MM.1S (cell line): ENCODE measurements at regions not wholly inside any gene's neighbourhood (a gene's known extent, or its start where the extent isn't known, plus 50 kb on each side); places are given as distances from the start of the nearest gene placed in this dataset.

ENCODE experiments used
- DNase-seq: peaks from one replicate; pipeline ENCODE4 v3.0.0-alpha.2; 2015
- H2AFZ ChIP-seq: fragments of 300-600 bp; sonication (generic); 2 replicates; pipeline ENCODE4 v1.6.0; 2016; ENCODE audit warnings: antibody characterized with exemption, low read length
- H3F3A ChIP-seq: fragments of 300-600 bp; sonication (generic); 2 replicates; pipeline ENCODE4 v1.6.1; 2016; ENCODE audit warnings: mild to moderate bottlenecking, antibody characterized with exemption, low read length, moderate library complexity, mixed read lengths; ENCODE audit not compliant: insufficient read depth
- H3K27ac ChIP-seq: fragments of 300-600 bp; sonication (generic); 2 replicates; pipeline ENCODE4 v1.5.1; 2016; ENCODE audit warnings: mild to moderate bottlenecking, low read length
- H3K27me3 ChIP-seq: fragments of 300-600 bp; sonication (generic); replicated peaks from 2 replicates; pipeline ENCODE4 v1.6.0; 2016; ENCODE audit warnings: low read length; ENCODE audit not compliant: insufficient read depth
- H3K36me3 ChIP-seq: fragments of 300-600 bp; sonication (generic); replicated peaks from 2 replicates; pipeline ENCODE4 v1.6.1; 2016; ENCODE audit warnings: mild to moderate bottlenecking, low read length, mixed read lengths; ENCODE audit not compliant: insufficient read depth
- H3K4me1 ChIP-seq: fragments of 300-600 bp; sonication (generic); 2 replicates; pipeline ENCODE4 v1.6.1; 2016; ENCODE audit warnings: low read length, mixed read lengths
- H3K4me2 ChIP-seq: fragments of 300-600 bp; sonication (generic); 2 replicates; pipeline ENCODE4 v1.6.0; 2016; ENCODE audit warnings: low read depth, low read length
- H3K4me3 ChIP-seq: fragments of 300-600 bp; sonication (generic); 2 replicates; pipeline ENCODE4 v1.5.1; 2016; ENCODE audit warnings: low read length, mixed read lengths
- H3K79me2 ChIP-seq: fragments of 300-600 bp; sonication (generic); 2 replicates; pipeline ENCODE4 v1.6.1; 2016; ENCODE audit warnings: mixed run types, low read length, mixed read lengths
- H3K9ac ChIP-seq: fragments of 300-600 bp; sonication (generic); 2 replicates; pipeline ENCODE4 v1.6.1; 2016; ENCODE audit warnings: low read length, mixed read lengths
- H3K9me2 ChIP-seq: fragments of 300-600 bp; sonication (generic); replicated peaks from 2 replicates; pipeline ENCODE4 v1.6.1; 2016; ENCODE audit warnings: mild to moderate bottlenecking, low read length, mixed read lengths; ENCODE audit not compliant: insufficient read depth
- H3K9me3 ChIP-seq: fragments of 300-600 bp; sonication (generic); replicated peaks from 2 replicates; pipeline ENCODE4 v1.6.1; 2016; ENCODE audit warnings: mild to moderate bottlenecking, low read length, mixed read lengths; ENCODE audit not compliant: insufficient read depth
- H4K20me1 ChIP-seq: fragments of 300-600 bp; sonication (generic); 2 replicates; pipeline ENCODE4 v1.6.1; 2016; ENCODE audit warnings: mild to moderate bottlenecking, low read length, moderate library complexity, mixed read lengths; ENCODE audit not compliant: insufficient read depth
- EZH2 ChIP-seq: fragments of 300-600 bp; sonication (generic); optimal IDR thresholded peaks from 2 replicates; pipeline ENCODE3; 2017; ENCODE audit warnings: low read depth, mild to moderate bottlenecking, antibody characterized with exemption, low read length, mixed read lengths
- EZH2phosphoT487 ChIP-seq: fragments of 300-600 bp; sonication (generic); IDR thresholded peaks from 2 replicates; pipeline ENCODE4 v1.6.1; 2018; ENCODE audit warnings: antibody characterized with exemption, low read length
- TF ChIP-seq, protein P1 (sequence below): fragments of 300-600 bp; sonication (generic); IDR thresholded peaks from 2 replicates; pipeline ENCODE4 v1.5.1; 2016; ENCODE audit warnings: antibody characterized with exemption, low read length, mixed read lengths

GRCh38 chr5:113984928-113985327 is 376.9 kb upstream of the KCNN2 start:
- Histone ChIP-seq H4K20me1 (no peaks in the 10 kb centered on the region), H3K4me2 (no peak overlapping the region), H3F3A (no peaks in the 10 kb centered on the region), H3K36me3 (no peaks in the 10 kb centered on the region), H3K27me3 (no peaks in the 10 kb centered on the region), H3K27ac (no peak overlapping the region), H2AFZ (no peak overlapping the region), H3K79me2 (no peaks in the 10 kb centered on the region), H3K4me1 (no peaks in the 10 kb centered on the region), H3K4me3 (no peak overlapping the region), H3K9me3 (no peaks in the 10 kb centered on the region), H3K9me2 (no peaks in the 10 kb centered on the region), H3K9ac (no peak overlapping the region)
- TF ChIP-seq, protein P1, sequence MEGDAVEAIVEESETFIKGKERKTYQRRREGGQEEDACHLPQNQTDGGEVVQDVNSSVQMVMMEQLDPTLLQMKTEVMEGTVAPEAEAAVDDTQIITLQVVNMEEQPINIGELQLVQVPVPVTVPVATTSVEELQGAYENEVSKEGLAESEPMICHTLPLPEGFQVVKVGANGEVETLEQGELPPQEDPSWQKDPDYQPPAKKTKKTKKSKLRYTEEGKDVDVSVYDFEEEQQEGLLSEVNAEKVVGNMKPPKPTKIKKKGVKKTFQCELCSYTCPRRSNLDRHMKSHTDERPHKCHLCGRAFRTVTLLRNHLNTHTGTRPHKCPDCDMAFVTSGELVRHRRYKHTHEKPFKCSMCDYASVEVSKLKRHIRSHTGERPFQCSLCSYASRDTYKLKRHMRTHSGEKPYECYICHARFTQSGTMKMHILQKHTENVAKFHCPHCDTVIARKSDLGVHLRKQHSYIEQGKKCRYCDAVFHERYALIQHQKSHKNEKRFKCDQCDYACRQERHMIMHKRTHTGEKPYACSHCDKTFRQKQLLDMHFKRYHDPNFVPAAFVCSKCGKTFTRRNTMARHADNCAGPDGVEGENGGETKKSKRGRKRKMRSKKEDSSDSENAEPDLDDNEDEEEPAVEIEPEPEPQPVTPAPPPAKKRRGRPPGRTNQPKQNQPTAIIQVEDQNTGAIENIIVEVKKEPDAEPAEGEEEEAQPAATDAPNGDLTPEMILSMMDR: no peak
- TF ChIP-seq EZH2 (no peak), EZH2phosphoT487 (no peak)
- DNase-seq: no peak

DNA sequence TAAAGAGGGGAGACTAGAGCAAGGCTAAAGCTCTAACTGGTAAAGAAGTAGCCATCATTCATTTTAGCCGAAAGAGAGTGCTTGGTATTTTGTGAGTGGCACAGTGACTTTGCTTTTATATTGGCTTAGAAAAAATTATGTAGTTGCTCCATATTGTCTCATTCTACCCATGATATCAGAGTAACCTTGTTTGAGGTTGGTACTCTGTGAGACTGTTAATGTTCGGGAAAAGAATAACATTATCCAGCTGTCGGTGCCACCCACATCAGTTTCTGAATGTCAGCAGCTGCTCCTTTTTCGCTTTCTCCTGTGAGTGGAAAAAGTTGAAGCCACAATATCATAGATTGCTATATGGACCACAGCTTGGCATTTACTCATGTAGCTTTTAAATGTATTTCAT is 376.4 kb upstream of the KCNN2 start:
- Histone ChIP-seq H4K20me1 (no peaks in the 10 kb centered on the region), H3F3A (no peaks in the 10 kb centered on the region), H3K4me2 (no peak overlapping the region), H3K4me3 (no peak overlapping the region), H3K27ac (no peak overlapping the region), H3K27me3 (no peaks in the 10 kb centered on the region), H3K4me1 (no peaks in the 10 kb centered on the region), H2AFZ (no peak overlapping the region), H3K9ac (no peak overlapping the region), H3K79me2 (no peaks in the 10 kb centered on the region), H3K36me3 (no peaks in the 10 kb centered on the region), H3K9me2 (no peaks in the 10 kb centered on the region), H3K9me3 (no peaks in the 10 kb centered on the region)
- no peak for DNase-seq
- TF ChIP-seq EZH2: no peak
- no peak for TF ChIP-seq EZH2phosphoT487
- TF ChIP-seq, protein P1: no peak

- Histone ChIP-seq H3K36me3 (no peaks in the 10 kb centered on the region), H3K79me2 (no peaks in the 10 kb centered on the region), H3K4me1 (no peaks in the 10 kb centered on the region), H3K27me3 (no peaks in the 10 kb centered on the region), H4K20me1 (no peaks in the 10 kb centered on the region), H3K4me2 (no peak overlapping the region), H3K9ac (no peak overlapping the region), H3K4me3 (no peak overlapping the region), H3K9me2 (no peaks in the 10 kb centered on the region), H3K9me3 (no peaks in the 10 kb centered on the region), H3F3A (no peaks in the 10 kb centered on the region), H3K27ac (no peak overlapping the region), H2AFZ (no peak overlapping the region)
- DNase-seq: no peak
- TF ChIP-seq EZH2phosphoT487: no peak
- no peak for TF ChIP-seq EZH2
- TF ChIP-seq, protein P1: no peak
Measured at GRCh38 chr5:113989278-113989912, 372.5 kb upstream of the KCNN2 start.
